IMR-90 (cell line): ENCODE measurements at regions not wholly inside any gene's neighbourhood (a gene's known extent, or its start where the extent isn't known, plus 50 kb on each side); places are given as distances from the start of the nearest gene placed in this dataset.

Experiments
- ATAC-seq: fragments of 200-7000 bp; cut with Tn5 transposase; 2 replicates; pipeline ENCODE4 v1.9.1; 2020; ENCODE audit warnings: low read depth, mild to moderate bottlenecking, moderate library complexity
- BruUV-seq: library from RNA; stranded (reverse); fragments of 400-500 nt; replicated peaks from 2 replicates; lab custom pipeline; 2021; lab: Mats Ljungman, UMichigan
- CTCF ChIA-PET: fragments of 300-600 bp; formaldehyde crosslinking; extraction: SDS; loops from one replicate; lab custom pipeline; 2021; ENCODE audit warnings: antibody characterized with exemption; lab: Yijun Ruan, JAX
- POLR2A ChIA-PET: fragments of 300-600 bp; sonication (Branson Sonifier 250); formaldehyde crosslinking; loops from one replicate; lab custom pipeline; 2022; ENCODE audit warnings: antibody characterized with exemption; ENCODE audit not compliant: unreplicated experiment; lab: Charles Lee
- DNase-seq: peaks from one replicate; pipeline ENCODE4 v3.0.0; 2013
- H2AFZ ChIP-seq: replicated peaks from 2 replicates; pipeline ENCODE3; 2013; ENCODE audit warnings: low read length, mild to moderate bottlenecking; ENCODE audit not compliant: poor library complexity
- H2AK5ac ChIP-seq: 2 replicates; pipeline ENCODE4 v1.6.1; 2013; ENCODE audit warnings: low read depth, low read length, inconsistent platforms
- H2AK9ac ChIP-seq: replicated peaks from 2 replicates; pipeline ENCODE3; 2013; ENCODE audit warnings: mild to moderate bottlenecking, low read depth, low read length, moderate library complexity; ENCODE audit not compliant: poor library complexity
- H2BK120ac ChIP-seq: 2 replicates; pipeline ENCODE4 v1.6.1; 2013; ENCODE audit warnings: low read depth, low read length, inconsistent platforms
- H2BK15ac ChIP-seq: 3 replicates; pipeline ENCODE4 v1.6.1; 2013; ENCODE audit warnings: low read depth, low read length, inconsistent platforms
- H2BK20ac ChIP-seq: 2 replicates; pipeline ENCODE4 v1.6.1; 2013; ENCODE audit warnings: low read depth, mild to moderate bottlenecking, inconsistent platforms, low read length, moderate library complexity
- H2BK5ac ChIP-seq: 2 replicates; pipeline ENCODE4 v1.6.1; 2013; ENCODE audit warnings: mild to moderate bottlenecking, low read depth, low read length, inconsistent platforms; ENCODE audit not compliant: poor library complexity, severe bottlenecking
- H3K14ac ChIP-seq: replicated peaks from 2 replicates; pipeline ENCODE4 v1.6.1; 2013; ENCODE audit warnings: low read depth, low read length, inconsistent platforms
- H3K18ac ChIP-seq: 2 replicates; pipeline ENCODE4 v1.6.1; 2013; ENCODE audit warnings: low read depth, low read length, control low read depth
- H3K23ac ChIP-seq: 2 replicates; pipeline ENCODE4 v1.6.1; 2013; ENCODE audit warnings: low read depth, low read length, inconsistent platforms
- H3K27ac ChIP-seq: 2 replicates; pipeline ENCODE4 v1.5.1; 2013; ENCODE audit warnings: mild to moderate bottlenecking, control low read depth, low read length; ENCODE audit not compliant: insufficient read depth
- H3K27me3 ChIP-seq: 2 replicates; pipeline ENCODE4 v1.6.1; 2013; ENCODE audit warnings: low read length; ENCODE audit not compliant: control insufficient read depth, insufficient read depth
- H3K36me3 ChIP-seq: 2 replicates; pipeline ENCODE4 v1.6.1; 2013; ENCODE audit warnings: low read length, mixed read lengths; ENCODE audit not compliant: control insufficient read depth, insufficient read depth
- H3K4ac ChIP-seq: 2 replicates; pipeline ENCODE4 v1.6.1; 2013; ENCODE audit warnings: low read depth, low read length, inconsistent platforms
- H3K4me1 ChIP-seq: 2 replicates; pipeline ENCODE4 v1.6.1; 2013; ENCODE audit warnings: low read length, mixed read lengths; ENCODE audit not compliant: control insufficient read depth, insufficient read depth
- H3K4me2 ChIP-seq: 2 replicates; pipeline ENCODE4 v1.6.1; 2013; ENCODE audit warnings: low read depth, mild to moderate bottlenecking, control low read depth, low read length, moderate library complexity
- H3K4me3 ChIP-seq: 2 replicates; pipeline ENCODE4 v1.5.1; 2013; ENCODE audit warnings: low read depth, mild to moderate bottlenecking, control low read depth, low read length, moderate library complexity; ENCODE audit not compliant: insufficient read depth
- H3K56ac ChIP-seq: 2 replicates; pipeline ENCODE4 v1.6.1; 2013; ENCODE audit warnings: low read length, inconsistent platforms; ENCODE audit not compliant: insufficient read depth; ENCODE audit errors: extremely low read depth
- H3K79me1 ChIP-seq, 2 experiments: 2 replicates each; pipeline ENCODE4 v1.6.1; 2013; ENCODE audit warnings: low read length in 2 of 2, inconsistent platforms in 1 of 2, low read depth in 1 of 2
- H3K9ac ChIP-seq: 2 replicates; pipeline ENCODE4 v1.6.1; 2013; ENCODE audit warnings: low read depth, low read length, control low read depth
- H3K9me1 ChIP-seq: 2 replicates; pipeline ENCODE4 v1.6.1; 2013; ENCODE audit warnings: low read length, inconsistent platforms; ENCODE audit not compliant: insufficient read depth
- H3K9me3 ChIP-seq: 2 replicates; pipeline ENCODE4 v1.6.1; 2013; ENCODE audit warnings: low read length; ENCODE audit not compliant: control insufficient read depth, insufficient read depth
- H4K20me1 ChIP-seq: 2 replicates; pipeline ENCODE4 v1.6.1; 2013; ENCODE audit warnings: low read length, inconsistent platforms; ENCODE audit not compliant: insufficient read depth
- H4K5ac ChIP-seq: 2 replicates; pipeline ENCODE4 v1.6.1; 2013; ENCODE audit warnings: mild to moderate bottlenecking, low read depth, low read length, control low read depth
- H4K8ac ChIP-seq, 2 experiments: 2 replicates each; pipeline ENCODE4 v1.6.1; 2013; ENCODE audit warnings: low read depth in 2 of 2, low read length in 2 of 2, control low read depth in 1 of 2, inconsistent platforms in 1 of 2
- H4K91ac ChIP-seq: 2 replicates; pipeline ENCODE4 v1.6.1; 2013; ENCODE audit warnings: low read depth, low read length, inconsistent platforms; ENCODE audit not compliant: insufficient read depth
- CHD1 ChIP-seq: IDR thresholded peaks from 2 replicates; pipeline ENCODE4 v1.6.1; 2012; ENCODE audit warnings: low read depth, low read length, improper control_type of control experiment
- CTCF ChIP-seq: conservative IDR thresholded peaks from 2 replicates; pipeline ENCODE4 v1.5.1; 2012; ENCODE audit warnings: mild to moderate bottlenecking, low read depth, low read length, improper control_type of control experiment
- ELK1 ChIP-seq: fragments of 150-350 bp; IDR thresholded peaks from 2 replicates; pipeline ENCODE4 v1.6.1; 2016; ENCODE audit warnings: low read depth, mild to moderate bottlenecking, low read length, moderate library complexity, borderline replicate concordance
- MAFK ChIP-seq: IDR thresholded peaks from 2 replicates; pipeline ENCODE4 v1.6.1; 2012; ENCODE audit warnings: low read depth, low read length, improper control_type of control experiment
- MXI1 ChIP-seq: IDR thresholded peaks from 2 replicates; pipeline ENCODE4 v1.6.1; 2012; ENCODE audit warnings: low read depth, mild to moderate bottlenecking, low read length, moderate library complexity, borderline replicate concordance
- NFE2L2 ChIP-seq: fragments of 150-350 bp; IDR thresholded peaks from 2 replicates; pipeline ENCODE4 v1.6.1; 2016; ENCODE audit warnings: low read depth, mild to moderate bottlenecking, low read length
- RFX5 ChIP-seq: IDR thresholded peaks from 2 replicates; pipeline ENCODE4 v1.8.0; 2012; ENCODE audit warnings: low read depth, mild to moderate bottlenecking, low read length, moderate library complexity
- SMC3 ChIP-seq: fragments of 150-350 bp; IDR thresholded peaks from 2 replicates; pipeline ENCODE4 v1.6.1; 2016; ENCODE audit warnings: low read depth, mild to moderate bottlenecking, antibody characterized with exemption, low read length, moderate library complexity
- WGBS, 2 experiments: methylation state at CpG; one replicate each; pipeline versions ENCODE4 v1.1.5 to v1.1.7; 2013; ENCODE audit warnings: missing lambda C conversion rate in 2 of 2; ENCODE audit not compliant: insufficient read length in 1 of 2; ENCODE audit errors: extremely low coverage in 2 of 2; 5-methylcytosine and 5-hydroxymethylcytosine counted together
- dilution Hi-C: fragments of 300-500 bp; cut with HindIII; formaldehyde crosslinking; loops from one replicate; pipeline ENCODE4 v1.14.3; 2018; ENCODE audit warnings: low sequenced_read_pairs; ENCODE audit not compliant: unreplicated experiment
- in situ Hi-C: fragments of 300-500 bp; cut with MboI; formaldehyde crosslinking; loops from 3 replicates; pipeline ENCODE4 v1.14.3; 2019; ENCODE audit warnings: low sequenced_read_pairs, inconsistent platforms, mixed read lengths
- intact Hi-C: fragments of 100-400 bp; cut with micrococcal nuclease; formaldehyde crosslinking; loops from 2 replicates; pipeline ENCODE4 v1.10.0; 2022

DNA sequence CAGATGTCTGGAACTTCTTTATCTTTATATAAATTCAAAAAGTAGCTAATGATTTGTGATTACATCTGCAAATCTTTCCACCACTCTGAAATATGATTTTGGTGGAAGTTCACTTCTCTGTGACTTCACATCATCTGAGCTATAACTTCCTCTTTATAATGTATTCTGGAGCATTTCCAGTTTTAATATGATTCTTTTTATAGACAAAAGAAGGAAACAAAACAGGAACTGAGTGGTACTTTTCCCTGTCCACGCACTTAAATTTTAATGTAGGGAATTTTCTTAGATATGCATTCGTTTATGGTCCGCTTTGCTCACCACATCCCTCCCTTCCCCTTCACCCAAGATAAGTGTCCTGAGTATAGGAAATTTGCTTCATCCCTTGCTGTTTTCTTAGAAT, 333.5 kb downstream of the CHSY3 start:
- Histone ChIP-seq H3K9me1 (no peaks in the 10 kb centered on the region), H4K5ac (no peak overlapping the region), H2AFZ (no peak overlapping the region), H3K79me1 (no peaks in the 10 kb centered on the region), H3K14ac (no peak overlapping the region), H3K9me3 (peaks cover 5% of the 10 kb centered on the region), H2AK9ac (no peak overlapping the region), H3K4me1 (no peaks in the 10 kb centered on the region), H3K18ac (no peak overlapping the region), H4K91ac (no peak overlapping the region), H2AK5ac (no peak overlapping the region), H2BK15ac (no peak overlapping the region), H2BK120ac (no peak overlapping the region), H3K4me3 (no peak overlapping the region), H3K27me3 (no peaks in the 10 kb centered on the region), H3K36me3 (no peaks in the 10 kb centered on the region), H3K4ac (no peak overlapping the region), H2BK20ac (no peak overlapping the region), H4K20me1 (no peaks in the 10 kb centered on the region), H3K56ac (no peak overlapping the region), H3K9ac (no peak overlapping the region), H4K8ac (no peak overlapping the region), H3K27ac (no peak overlapping the region), H2BK5ac (no peak overlapping the region), H3K4me2 (no peak overlapping the region), H3K23ac (no peak overlapping the region)
- POLR2A ChIA-PET, result no interaction called here
- dilution Hi-C loops, result no loop called here
- no TSS peak for BruUV-seq
- in situ Hi-C loops, result no loop called here
- DNase-seq (no peak), ATAC-seq (no peak)
- no peak for TF ChIP-seq CHD1
- TF ChIP-seq ELK1, result no peak
- TF ChIP-seq RFX5, result no peak
- no peak for TF ChIP-seq MXI1
- no peak for TF ChIP-seq NFE2L2
- no peak for TF ChIP-seq SMC3
- no peak for TF ChIP-seq MAFK
- no peak for TF ChIP-seq CTCF
- CTCF ChIA-PET, result no interaction called here
- intact Hi-C loops, result no loop called here
- WGBS, 2 experiments, result no CpG with 5 or more reads among the region's 3 CpGs
